GM12875 (cell line): ENCODE measurements at regions not wholly inside any gene's neighbourhood (a gene's known extent, or its start where the extent isn't known, plus 50 kb on each side); places are given as distances from the start of the nearest gene placed in this dataset.

ENCODE experiments used
- H3K4me3 ChIP-seq: one replicate; pipeline ENCODE4 v1.5.1; 2011; ENCODE audit warnings: low read depth, low read length, control low read depth
- CTCF ChIP-seq: IDR thresholded peaks from 2 replicates; pipeline ENCODE4 v1.5.1; 2011; ENCODE audit warnings: low read depth, mild to moderate bottlenecking, control low read depth, inconsistent platforms, low read length, moderate library complexity, borderline replicate concordance; ENCODE audit not compliant: insufficient read depth

- TF ChIP-seq CTCF, result no peak
- H3K4me3 ChIP-seq, result no peak overlapping the region
Observed at GRCh38 chr17:52395308-52395707, 236.8 kb upstream of the CA10 start.

- H3K4me3 ChIP-seq, result no peak overlapping the region
- no peak for TF ChIP-seq CTCF
Observed at GRCh38 chr17:52390422-52390821, 231.9 kb upstream of the CA10 start.

GRCh38 chr17:52389632-52390031 is 231.1 kb upstream of the CA10 start:
- H3K4me3 ChIP-seq, result no peak overlapping the region
- TF ChIP-seq CTCF, result no peak

- no peak overlapping the region for H3K4me3 ChIP-seq
- no peak for TF ChIP-seq CTCF
Observed at GRCh38 chr17:52388941-52389340, 230.4 kb upstream of the CA10 start.

- no peak overlapping the region for H3K4me3 ChIP-seq
- no peak for TF ChIP-seq CTCF
Observed at GRCh38 chr17:52384695-52385094, 226.2 kb upstream of the CA10 start.

GRCh38 chr17:52383493-52384100 is 225.1 kb upstream of the CA10 start:
- TF ChIP-seq CTCF, result peak; percentile 69
- H3K4me3 ChIP-seq, result no peak overlapping the region

- no peak overlapping the region for H3K4me3 ChIP-seq
- no peak for TF ChIP-seq CTCF
Observed at GRCh38 chr17:52378860-52379259, 220.3 kb upstream of the CA10 start.
